Astrocyte of the spinal cord (primary cell): ENCODE measurements at regions not wholly inside any gene's neighbourhood (a gene's known extent, or its start where the extent isn't known, plus 50 kb on each side); places are given as distances from the start of the nearest gene placed in this dataset.
"Not testable (repeated sequence)": the region's sequence is repeated elsewhere in the genome, so short reads cannot be mapped to it uniquely, and the experiment has no call there.

Source experiments
- DNase-seq: peaks from one replicate; pipeline ENCODE4 v3.0.0; 2011; ENCODE audit warnings: low read depth, low spot score
- H3K4me3 ChIP-seq: 2 replicates; pipeline ENCODE4 v1.5.1; 2011; ENCODE audit warnings: low read depth, mild to moderate bottlenecking, low read length, moderate library complexity
- CTCF ChIP-seq: IDR thresholded peaks from 2 replicates; pipeline ENCODE4 v1.5.1; 2012; ENCODE audit warnings: low read depth, mild to moderate bottlenecking, low read length, inconsistent platforms
- in situ Hi-C: cut with HindIII; loops from 2 replicates; pipeline ENCODE4 v1.10.0; 2017; ENCODE audit warnings: low sequenced_read_pairs

- H3K4me3 ChIP-seq, in situ Hi-C loops, DNase-seq: not testable (repeated sequence)
Measured at GRCh38 chr1:829932-830331, 93.8 kb upstream of the SAMD11 start.

GRCh38 chr1:830750-831149, 93.0 kb upstream of the SAMD11 start:
- DNase-seq, H3K4me3 ChIP-seq, in situ Hi-C loops: not testable (repeated sequence)

GRCh38 chr1:831522-831921, 92.2 kb upstream of the SAMD11 start:
- no peak for DNase-seq
- TF ChIP-seq CTCF = no peak
- no peak overlapping the region for H3K4me3 ChIP-seq
- in situ Hi-C loops = no loop called here

GRCh38 chr1:832136-832535, 91.6 kb upstream of the SAMD11 start:
- in situ Hi-C loops = no loop called here
- no peak for DNase-seq
- H3K4me3 ChIP-seq = no peak overlapping the region
- no peak for TF ChIP-seq CTCF

- DNase-seq, in situ Hi-C loops: not testable (repeated sequence)
Measured at GRCh38 chr1:833226-833625, 90.5 kb upstream of the SAMD11 start.

GRCh38 chr1:835509-835908, 88.2 kb upstream of the SAMD11 start:
- DNase-seq, in situ Hi-C loops, H3K4me3 ChIP-seq: not testable (repeated sequence)

More at GRCh38 chr1:833226-833625, 90.5 kb upstream of the SAMD11 start:
- not testable (repeated sequence) for H3K4me3 ChIP-seq

- DNase-seq, H3K4me3 ChIP-seq, in situ Hi-C loops: not testable (repeated sequence)
Measured at GRCh38 chr1:837601-838000, 86.1 kb upstream of the SAMD11 start.

GRCh38 chr1:838291-838690, 85.4 kb upstream of the SAMD11 start:
- H3K4me3 ChIP-seq, DNase-seq, in situ Hi-C loops: not testable (repeated sequence)

- in situ Hi-C loops, DNase-seq, H3K4me3 ChIP-seq: not testable (repeated sequence)
Measured at GRCh38 chr1:840592-840991, 83.1 kb upstream of the SAMD11 start.

GRCh38 chr1:841671-842425, 81.9 kb upstream of the SAMD11 start:
- H3K4me3 ChIP-seq, DNase-seq, in situ Hi-C loops: not testable (repeated sequence)

- DNase-seq, in situ Hi-C loops, H3K4me3 ChIP-seq: not testable (repeated sequence)
Measured at GRCh38 chr1:842799-843198, 80.9 kb upstream of the SAMD11 start.

GRCh38 chr1:843946-844345, 79.8 kb upstream of the SAMD11 start:
- DNase-seq, H3K4me3 ChIP-seq, in situ Hi-C loops: not testable (repeated sequence)
